ENCODE measurements at regions not wholly inside any gene's neighbourhood (a gene's known extent, or its start where the extent isn't known, plus 50 kb on each side); places are given as distances from the start of the nearest gene placed in this dataset.

- Histone ChIP-seq H3K9me3 (ENCODE audit: low read length) (no peaks in the 10 kb centered on the region), H3K79me2 (ENCODE audit: insufficient read depth, low read length) (no peaks in the 10 kb centered on the region), H2AFZ (ENCODE audit: low read length) (no peak overlapping the region), H3K27me3 (ENCODE audit: control insufficient read depth in 1 of 2, insufficient read depth in 2 of 2, low read length in 2 of 2) (no peaks in the 10 kb centered on the region), H3K4me2 (ENCODE audit: low read depth, low read length) (no peak overlapping the region), H3K4me1 (ENCODE audit: insufficient read depth, low read length) (no peaks in the 10 kb centered on the region), H3K36me3 (replicated peaks in 1 of 2; ENCODE audit: control insufficient read depth in 1 of 2, insufficient read depth in 2 of 2, low read length in 2 of 2) (no peaks in the 10 kb centered on the region), H4K20me1 (ENCODE audit: insufficient read depth, low read length) (no peaks in the 10 kb centered on the region), H3K9ac (ENCODE audit: insufficient read depth, low read depth, low read length) (no peak overlapping the region), H3K27ac (ENCODE audit: extremely low read length, insufficient read depth, low read length) (no peak overlapping the region), H3K4me3 (replicated peaks in 1 of 3; ENCODE audit: insufficient read depth in 1 of 3, low read depth in 2 of 3, low read length in 3 of 3) (no peak overlapping the region)
- CTCF ChIA-PET (ENCODE audit: low intra/inter-chr PET ratio, low total read pairs): no interaction called here
- no peak for ATAC-seq
- no peak for FAIRE-seq
- POLR2A ChIA-PET: no interaction called here
- in situ Hi-C loops (cut with HindIII; ENCODE audit: extremely low pct_ligation_motif_present, low pct_unique_long_range_greater_than_20kb) (no loop called here), intact Hi-C loops (cut with micrococcal nuclease; ENCODE audit: unreplicated experiment) (no loop called here)
- no peak for DNase-seq (ENCODE audit: low spot score)
- TF ChIP-seq NR2F6 (IDR thresholded peaks at IDR 0.05) (no peak), NR2F6 (CRISPR knock-in tag; IDR thresholded peaks at IDR 0.05) (no peak), BCLAF1 (IDR thresholded peaks at IDR 0.05) (no peak)
- 4% methylated on average over 2 of the region's 2 CpGs for WGBS (ENCODE audit: low lambda C conversion rate)
- BruUV-seq (replicated peaks): no TSS peak
Observed at GRCh38 chr4:161010227-161010626, 1153.6 kb downstream of the FSTL5 start.
